ENCODE measurements at regions not wholly inside any gene's neighbourhood (a gene's known extent, or its start where the extent isn't known, plus 50 kb on each side); places are given as distances from the start of the nearest gene placed in this dataset.
"Not testable (repeated sequence)": the region's sequence is repeated elsewhere in the genome, so short reads cannot be mapped to it uniquely, and the experiment has no call there.

GRCh38 chr14:44785096-44785495 lies 176.7 kb downstream of the KLHL28 start:
- DNase-seq (ENCODE audit: low spot score), result no peak

GRCh38 chr14:44783901-44784300 lies 177.8 kb downstream of the KLHL28 start:
- DNase-seq (ENCODE audit: low spot score), result no peak

GRCh38 chr14:44782775-44783238 lies 178.9 kb downstream of the KLHL28 start:
- no peak for DNase-seq (ENCODE audit: low spot score)

GRCh38 chr14:44780989-44781388 lies 180.8 kb downstream of the KLHL28 start:
- no peak for DNase-seq (ENCODE audit: low spot score)

- no peak for DNase-seq (ENCODE audit: low spot score)
Observed at GRCh38 chr14:44778604-44779003, 183.1 kb downstream of the KLHL28 start.

GRCh38 chr14:44777584-44777983 lies 184.2 kb downstream of the KLHL28 start:
- no peak for DNase-seq (ENCODE audit: low spot score)

GRCh38 chr14:44775248-44775647 lies 186.5 kb downstream of the KLHL28 start:
- no peak for DNase-seq (ENCODE audit: low spot score)

- DNase-seq (ENCODE audit: low spot score), result no peak
Observed at GRCh38 chr14:44774396-44774795, 187.4 kb downstream of the KLHL28 start.

- DNase-seq (ENCODE audit: low spot score), result no peak
Observed at GRCh38 chr14:44771496-44771895, 190.3 kb downstream of the KLHL28 start.

GRCh38 chr14:44770201-44770600 lies 191.5 kb downstream of the KLHL28 start:
- DNase-seq (ENCODE audit: low spot score), result no peak

- DNase-seq (ENCODE audit: low spot score), result no peak
Observed at GRCh38 chr14:44768935-44769334, 192.8 kb downstream of the KLHL28 start.

GRCh38 chr14:44767646-44768173 lies 194.0 kb downstream of the KLHL28 start:
- no peak for DNase-seq (ENCODE audit: low spot score)

- no peak for DNase-seq (ENCODE audit: low spot score)
Observed at GRCh38 chr14:44766285-44766684, 195.5 kb downstream of the KLHL28 start.

- no peak for DNase-seq (ENCODE audit: low spot score)
Observed at GRCh38 chr14:44763356-44763755, 198.4 kb downstream of the KLHL28 start.

- DNase-seq (ENCODE audit: low spot score), result no peak
Observed at GRCh38 chr14:44759277-44759676, 202.5 kb downstream of the KLHL28 start.

- no peak for DNase-seq (ENCODE audit: low spot score)
Observed at GRCh38 chr14:44756554-44756953, 205.2 kb downstream of the KLHL28 start.

- no peak for DNase-seq (ENCODE audit: low spot score)
Observed at GRCh38 chr14:44745371-44745770, 216.4 kb downstream of the KLHL28 start.

GRCh38 chr14:44742202-44742601 lies 219.5 kb downstream of the KLHL28 start:
- no peak for DNase-seq (ENCODE audit: low spot score)

GRCh38 chr14:44741431-44741830 lies 220.3 kb downstream of the KLHL28 start:
- DNase-seq (ENCODE audit: low spot score), result no peak

GRCh38 chr14:44736326-44736725 lies 225.4 kb downstream of the KLHL28 start:
- no peak for DNase-seq (ENCODE audit: low spot score)

- DNase-seq (ENCODE audit: low spot score), result no peak
Observed at GRCh38 chr14:44732144-44732543, 225.1 kb upstream of the FSCB start.

- DNase-seq (ENCODE audit: low spot score), result no peak
Observed at GRCh38 chr14:44730860-44731259, 223.8 kb upstream of the FSCB start.

GRCh38 chr14:44721395-44721794 lies 214.3 kb upstream of the FSCB start:
- not testable (repeated sequence) for DNase-seq (ENCODE audit: low spot score)

GRCh38 chr14:44720707-44721106 lies 213.6 kb upstream of the FSCB start:
- no peak for DNase-seq (ENCODE audit: low spot score)
